ENCODE measurements at regions not wholly inside any gene's neighbourhood (a gene's known extent, or its start where the extent isn't known, plus 50 kb on each side); places are given as distances from the start of the nearest gene placed in this dataset.

GRCh38 chr5:3234566-3234965, 361.1 kb upstream of the IRX1 start:
- Histone ChIP-seq H2AFZ (ENCODE audit: low read length) (no peak overlapping the region), H3K9me3 (ENCODE audit: insufficient read depth in 2 of 2, low read depth in 1 of 2, low read length in 1 of 2) (peaks cover 11 to 17% of the 10 kb centered on the region in 2 experiments), H3K27ac (ENCODE audit: low read depth, low read length) (no peak overlapping the region), H4K91ac (replicated peaks; ENCODE audit: insufficient read length, low read length) (no peak overlapping the region), H3K4me2 (ENCODE audit: insufficient read depth in 1 of 2, low read depth in 2 of 2, low read length in 2 of 2) (no peak overlapping the region), H2BK5ac (ENCODE audit: low read depth, low read length) (no peak overlapping the region), H3K79me1 (ENCODE audit: low read depth, low read length) (no peaks in the 10 kb centered on the region), H2BK15ac (ENCODE audit: low read length) (no peak overlapping the region), H3K79me2 (ENCODE audit: control insufficient read depth in 1 of 2, insufficient read depth in 2 of 2, low read length in 2 of 2) (no peaks in the 10 kb centered on the region), H3K14ac (ENCODE audit: insufficient read length) (no peak overlapping the region), H2AK5ac (ENCODE audit: low read depth, low read length) (no peak overlapping the region), H2BK120ac (replicated peaks; ENCODE audit: low read depth, low read length) (no peak overlapping the region), H3K4me3 (ENCODE audit: extremely low read depth in 1 of 4, insufficient read depth in 2 of 4, low read depth in 3 of 4, low read length in 4 of 4) (no peak overlapping the region), H4K5ac (ENCODE audit: insufficient read length, low read depth, low read length) (no peak overlapping the region), H3K27me3 (replicated peaks in 1 of 4; ENCODE audit: control insufficient read depth in 3 of 4, extremely low read depth in 1 of 4, insufficient read depth in 3 of 4, low read length in 3 of 4) (no peaks in the 10 kb centered on the region), H2BK20ac (ENCODE audit: low read length) (no peak overlapping the region), H3K4ac (replicated peaks; ENCODE audit: insufficient read length, low read depth, low read length) (no peak overlapping the region), H3K18ac (ENCODE audit: extremely low read depth, low read length) (no peak overlapping the region), H3K23me2 (ENCODE audit: low read depth, low read length) (no peaks in the 10 kb centered on the region), H2BK12ac (ENCODE audit: low read depth, low read length) (no peak overlapping the region), H3K56ac (replicated peaks; ENCODE audit: insufficient read length, low read depth, low read length) (no peak overlapping the region), H4K8ac (ENCODE audit: extremely low read depth, insufficient read depth, low read length) (no peak overlapping the region), H4K20me1 (replicated peaks in 1 of 2; ENCODE audit: control insufficient read depth in 1 of 2, insufficient read depth in 2 of 2, low read length in 2 of 2) (no peaks in the 10 kb centered on the region), H3K23ac (ENCODE audit: insufficient read length) (no peak overlapping the region), H3K36me3 (ENCODE audit: control insufficient read depth in 2 of 4, insufficient read depth in 4 of 4, low read length in 3 of 4) (no peaks in the 10 kb centered on the region), H3K4me1 (replicated peaks in 1 of 4; ENCODE audit: control insufficient read depth in 3 of 4, insufficient read depth in 4 of 4, low read length in 3 of 4) (no peaks in the 10 kb centered on the region), H3K9ac (replicated peaks in 1 of 4; ENCODE audit: extremely low read depth in 1 of 4, low read depth in 3 of 4, low read length in 3 of 4) (no peak overlapping the region)
- DNase-seq (ENCODE audit: low read depth in 1 of 2, low spot score in 2 of 2) (no peak), FAIRE-seq (no peak)
- POLR2A ChIA-PET (ENCODE audit: partially characterized antibody): no interaction called here
- 92% methylated on average over 9 of the region's 9 CpGs; no CpG with 5 or more reads in 1 of the 2 experiments for WGBS, 2 experiments (ENCODE audit: extremely low coverage in 1 of 2, insufficient coverage in 1 of 2, insufficient read length in 1 of 2, insufficient replicate concordance in 2 of 2, low coverage in 1 of 2, low lambda C conversion rate in 2 of 2, missing lambda C conversion rate in 1 of 2)
- CTCF ChIA-PET (ENCODE audit: partially characterized antibody): interaction anchor here (0.6 kb wide), 1 partner anchor 322 kb away, joined by 3 read pairs; no protein-coding TSS in a partner anchor
- TF ChIP-seq JUND (IDR thresholded peaks at IDR 0.05; ENCODE audit: low read length) (no peak), RAD21 (IDR thresholded peaks at IDR 0.05 in 1 of 2, conservative IDR thresholded peaks at IDR 0.05 in 1 of 2; ENCODE audit: low read depth in 2 of 2, low read length in 2 of 2) (no peak), CBX8 (IDR thresholded peaks at IDR 0.05; ENCODE audit: borderline replicate concordance, low read depth, low read length) (no peak), ATF2 (IDR thresholded peaks at IDR 0.05; ENCODE audit: low read length) (no peak), CBX5 (IDR thresholded peaks at IDR 0.05; ENCODE audit: low read depth, low read length) (no peak), SIX5 (IDR thresholded peaks at IDR 0.05; ENCODE audit: low read depth, low read length) (no peak), TCF12 (IDR thresholded peaks at IDR 0.05; ENCODE audit: low read depth, low read length) (no peak), HDAC6 (IDR thresholded peaks at IDR 0.05; ENCODE audit: low read depth, low read length) (no peak), E2F6 (IDR thresholded peaks at IDR 0.05) (no peak)
- TF ChIP-seq, protein P1, sequence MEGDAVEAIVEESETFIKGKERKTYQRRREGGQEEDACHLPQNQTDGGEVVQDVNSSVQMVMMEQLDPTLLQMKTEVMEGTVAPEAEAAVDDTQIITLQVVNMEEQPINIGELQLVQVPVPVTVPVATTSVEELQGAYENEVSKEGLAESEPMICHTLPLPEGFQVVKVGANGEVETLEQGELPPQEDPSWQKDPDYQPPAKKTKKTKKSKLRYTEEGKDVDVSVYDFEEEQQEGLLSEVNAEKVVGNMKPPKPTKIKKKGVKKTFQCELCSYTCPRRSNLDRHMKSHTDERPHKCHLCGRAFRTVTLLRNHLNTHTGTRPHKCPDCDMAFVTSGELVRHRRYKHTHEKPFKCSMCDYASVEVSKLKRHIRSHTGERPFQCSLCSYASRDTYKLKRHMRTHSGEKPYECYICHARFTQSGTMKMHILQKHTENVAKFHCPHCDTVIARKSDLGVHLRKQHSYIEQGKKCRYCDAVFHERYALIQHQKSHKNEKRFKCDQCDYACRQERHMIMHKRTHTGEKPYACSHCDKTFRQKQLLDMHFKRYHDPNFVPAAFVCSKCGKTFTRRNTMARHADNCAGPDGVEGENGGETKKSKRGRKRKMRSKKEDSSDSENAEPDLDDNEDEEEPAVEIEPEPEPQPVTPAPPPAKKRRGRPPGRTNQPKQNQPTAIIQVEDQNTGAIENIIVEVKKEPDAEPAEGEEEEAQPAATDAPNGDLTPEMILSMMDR (IDR thresholded peaks at IDR 0.05; ENCODE audit: control extremely low read depth in 1 of 3, insufficient read depth in 1 of 3, low read depth in 1 of 3, low read length in 3 of 3): no peak
